Stimulated activated naive CD8-positive, alpha-beta T cell treated with anti-CD3 and anti-CD28 coated beads, Interleukin-15, Interleukin-2, amounts not matched to agents 100 ng/mL and 50 ng/mL, for 24 hours (primary cell): ENCODE measurements at regions not wholly inside any gene's neighbourhood (a gene's known extent, or its start where the extent isn't known, plus 50 kb on each side); places are given as distances from the start of the nearest gene placed in this dataset.

Experiments used
- H3K27ac Mint-ChIP-seq: one replicate; pipeline ENCODE4 v1.8.0; 2021; ENCODE audit warnings: mild to moderate bottlenecking, mixed read lengths
- H3K27me3 Mint-ChIP-seq: one replicate; pipeline ENCODE4 v1.8.0; 2021; ENCODE audit warnings: mixed read lengths
- H3K36me3 Mint-ChIP-seq: one replicate; pipeline ENCODE4 v1.8.0; 2021; ENCODE audit warnings: low read depth, mixed read lengths
- H3K4me1 Mint-ChIP-seq: one replicate; pipeline ENCODE4 v1.8.0; 2021; ENCODE audit warnings: low read depth, mixed read lengths
- H3K4me3 Mint-ChIP-seq: one replicate; pipeline ENCODE4 v1.8.0; 2021; ENCODE audit warnings: mild to moderate bottlenecking, mixed read lengths
- H3K9me3 Mint-ChIP-seq: one replicate; pipeline ENCODE4 v1.8.0; 2021; ENCODE audit warnings: mixed read lengths

- Mint-ChIP-seq H3K4me3 (no peak overlapping the region), H3K27me3 (peaks cover 4% of the 10 kb centered on the region), H3K36me3 (no peaks in the 10 kb centered on the region), H3K9me3 (no peaks in the 10 kb centered on the region), H3K27ac (no peak overlapping the region), H3K4me1 (no peaks in the 10 kb centered on the region)
These were observed 145.3 kb upstream of the TCF21 start for GRCh38 chr6:133743621-133744020.

GRCh38 chr6:133746417-133746770 lies 142.5 kb upstream of the TCF21 start:
- no peak overlapping the region for H3K27ac Mint-ChIP-seq
- H3K27me3 Mint-ChIP-seq, result peaks cover 10% of the 10 kb centered on the region
- H3K9me3 Mint-ChIP-seq, result no peaks in the 10 kb centered on the region
- H3K36me3 Mint-ChIP-seq, result no peaks in the 10 kb centered on the region
- no peak overlapping the region for H3K4me3 Mint-ChIP-seq
- no peaks in the 10 kb centered on the region for H3K4me1 Mint-ChIP-seq

DNA sequence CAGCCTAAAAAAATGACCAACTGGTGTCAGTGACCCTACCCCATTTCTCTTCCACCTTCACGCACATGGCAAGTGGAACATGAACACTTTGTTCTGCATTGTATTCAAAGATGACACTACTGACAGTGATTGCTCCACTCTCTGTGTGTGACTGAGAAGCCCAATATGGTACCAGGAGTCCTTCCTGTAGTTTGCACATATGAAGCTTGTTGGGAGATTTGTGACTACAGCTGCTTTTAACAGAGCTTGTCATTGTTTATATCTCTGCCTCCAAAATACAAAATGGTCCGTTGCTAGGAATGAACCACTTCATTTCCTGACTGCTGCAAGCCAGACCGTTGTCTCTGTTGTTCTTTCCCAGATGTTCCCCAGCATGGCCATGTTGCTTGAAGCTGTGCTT lies 140.3 kb upstream of the TCF21 start:
- Mint-ChIP-seq H3K9me3 (no peaks in the 10 kb centered on the region), H3K36me3 (no peaks in the 10 kb centered on the region), H3K4me1 (no peaks in the 10 kb centered on the region), H3K4me3 (no peak overlapping the region), H3K27ac (no peak overlapping the region), H3K27me3 (peaks cover 10% of the 10 kb centered on the region)

DNA sequence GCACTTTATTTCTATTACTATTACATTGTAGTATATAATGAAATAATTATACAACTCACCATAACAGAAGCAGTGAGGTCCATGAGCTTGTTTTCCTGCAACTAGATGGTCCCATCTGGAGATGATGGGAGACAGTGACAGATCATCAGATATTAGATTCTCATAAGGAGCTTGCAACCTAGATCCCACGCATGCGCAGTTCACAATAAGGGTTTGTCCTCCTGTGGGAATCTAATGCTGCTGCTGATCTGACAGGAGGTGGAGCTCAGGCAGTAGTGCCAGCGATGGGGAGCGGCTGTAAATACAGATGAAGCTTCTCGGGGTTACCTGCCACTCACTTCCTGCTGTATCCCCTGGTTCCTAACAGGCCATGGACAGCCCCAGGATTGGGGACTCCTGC lies 139.5 kb upstream of the TCF21 start:
- H3K9me3 Mint-ChIP-seq, result no peaks in the 10 kb centered on the region
- H3K36me3 Mint-ChIP-seq, result no peaks in the 10 kb centered on the region

DNA sequence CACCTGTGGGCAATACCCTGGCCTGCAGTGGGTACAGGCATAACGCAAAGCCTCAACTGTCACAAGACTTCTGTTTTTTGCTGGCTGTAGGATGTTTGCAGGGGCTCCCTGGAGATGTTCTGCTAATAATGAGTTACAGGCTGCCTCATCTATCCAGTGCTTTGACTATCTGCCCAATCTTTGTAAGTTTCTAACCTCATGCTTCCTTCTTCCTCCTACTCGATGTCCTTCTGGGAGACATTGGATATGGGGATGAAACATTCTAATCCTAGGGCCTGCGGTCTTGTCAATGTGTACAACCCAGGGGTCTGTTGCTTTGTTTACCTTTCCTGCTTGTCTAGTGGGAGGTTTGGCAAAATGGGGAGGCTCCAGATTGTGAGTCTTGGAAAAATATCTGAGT lies 136.8 kb upstream of the TCF21 start:
- Mint-ChIP-seq H3K4me1 (no peaks in the 10 kb centered on the region), H3K27ac (no peak overlapping the region), H3K4me3 (no peak overlapping the region), H3K9me3 (no peaks in the 10 kb centered on the region), H3K27me3 (peaks cover 13% of the 10 kb centered on the region), H3K36me3 (no peaks in the 10 kb centered on the region)

More for the DNA sequence above, 139.5 kb upstream of the TCF21 start:
- no peak overlapping the region for H3K27ac Mint-ChIP-seq
- no peaks in the 10 kb centered on the region for H3K4me1 Mint-ChIP-seq
- H3K27me3 Mint-ChIP-seq, result peaks cover 10% of the 10 kb centered on the region
- H3K4me3 Mint-ChIP-seq, result no peak overlapping the region

DNA sequence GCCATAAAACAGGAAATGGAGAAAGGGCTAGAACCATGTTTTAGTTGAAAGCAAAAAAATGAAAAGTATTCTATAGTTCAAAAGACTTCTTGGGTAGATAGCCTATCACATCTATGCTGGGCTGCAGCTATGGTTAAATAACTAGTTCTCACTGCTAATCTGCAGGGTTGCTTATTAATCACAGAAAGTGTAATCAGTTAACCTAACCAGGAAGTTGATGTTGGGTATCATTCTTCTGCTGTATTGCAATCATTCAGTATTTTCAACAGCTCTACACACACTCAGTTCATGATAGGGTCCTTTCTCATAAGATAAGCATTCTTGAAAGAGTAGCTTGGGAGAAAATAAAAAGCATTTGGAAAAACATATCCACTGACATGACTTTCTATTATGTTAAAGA lies 135.2 kb upstream of the TCF21 start:
- no peak overlapping the region for H3K27ac Mint-ChIP-seq
- no peaks in the 10 kb centered on the region for H3K9me3 Mint-ChIP-seq
- H3K4me3 Mint-ChIP-seq, result no peak overlapping the region
- H3K36me3 Mint-ChIP-seq, result no peaks in the 10 kb centered on the region
- H3K27me3 Mint-ChIP-seq, result peaks cover 11% of the 10 kb centered on the region
- no peaks in the 10 kb centered on the region for H3K4me1 Mint-ChIP-seq

DNA sequence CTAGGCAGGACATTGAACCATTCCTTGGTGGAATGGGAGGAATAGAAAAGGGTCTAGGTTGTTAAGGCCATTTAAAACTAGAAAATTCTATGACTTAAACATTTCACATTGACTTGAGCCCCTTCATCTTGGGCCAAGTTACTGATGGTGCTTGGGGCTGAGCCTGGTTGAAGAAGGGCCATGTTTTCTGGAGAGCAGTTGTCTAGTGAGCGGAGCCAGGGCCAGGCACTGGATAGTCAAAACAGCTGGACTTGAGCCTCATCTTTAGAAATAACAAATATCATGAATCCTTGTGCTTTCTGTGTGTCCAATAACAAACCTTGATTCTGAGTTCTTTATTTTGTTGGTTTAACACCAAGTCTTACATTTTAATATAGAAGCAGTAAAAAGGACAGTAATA lies 134.6 kb upstream of the TCF21 start:
- peaks cover 7% of the 10 kb centered on the region for H3K27me3 Mint-ChIP-seq
- H3K27ac Mint-ChIP-seq, result no peak overlapping the region
- H3K4me3 Mint-ChIP-seq, result no peak overlapping the region
- H3K4me1 Mint-ChIP-seq, result no peaks in the 10 kb centered on the region
- H3K36me3 Mint-ChIP-seq, result no peaks in the 10 kb centered on the region
- H3K9me3 Mint-ChIP-seq, result no peaks in the 10 kb centered on the region

DNA sequence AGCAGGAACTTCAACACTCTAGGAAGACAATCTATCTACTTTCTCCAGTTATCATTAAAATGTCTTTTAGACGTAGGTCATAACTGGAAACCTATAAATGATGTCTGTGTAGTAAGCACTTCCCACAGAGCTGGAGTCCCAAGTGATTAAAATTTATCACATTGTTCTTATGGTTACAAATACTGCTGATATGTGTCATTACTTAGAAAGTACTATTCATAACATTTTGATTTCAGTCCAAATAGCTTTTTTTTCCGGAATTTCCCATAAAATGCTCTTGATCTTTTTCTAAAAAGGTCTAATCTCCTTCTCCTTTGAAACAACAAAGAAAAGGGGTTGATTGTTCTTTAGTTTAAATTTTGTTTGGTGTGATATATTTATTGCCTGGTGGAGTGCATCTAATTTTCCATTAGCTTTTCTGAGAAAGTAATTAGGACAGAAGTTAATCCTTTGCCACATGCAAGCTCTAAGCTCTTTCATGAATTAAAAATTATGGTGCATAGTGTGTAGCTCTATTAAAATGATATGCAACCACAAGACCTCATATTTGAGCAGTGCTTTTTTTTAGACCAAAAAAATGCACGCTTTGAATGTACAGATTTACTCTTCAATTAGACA lies 132.7 kb upstream of the TCF21 start:
- Mint-ChIP-seq H3K9me3 (no peaks in the 10 kb centered on the region), H3K27me3 (peaks cover 7% of the 10 kb centered on the region), H3K4me3 (no peak overlapping the region), H3K36me3 (no peaks in the 10 kb centered on the region), H3K27ac (no peak overlapping the region), H3K4me1 (no peaks in the 10 kb centered on the region)

GRCh38 chr6:133757335-133757734 lies 131.6 kb upstream of the TCF21 start:
- H3K9me3 Mint-ChIP-seq, result no peaks in the 10 kb centered on the region
- H3K27ac Mint-ChIP-seq, result no peak overlapping the region
- no peak overlapping the region for H3K4me3 Mint-ChIP-seq
- H3K27me3 Mint-ChIP-seq, result peaks cover 7% of the 10 kb centered on the region
- H3K36me3 Mint-ChIP-seq, result no peaks in the 10 kb centered on the region
- H3K4me1 Mint-ChIP-seq, result no peaks in the 10 kb centered on the region

DNA sequence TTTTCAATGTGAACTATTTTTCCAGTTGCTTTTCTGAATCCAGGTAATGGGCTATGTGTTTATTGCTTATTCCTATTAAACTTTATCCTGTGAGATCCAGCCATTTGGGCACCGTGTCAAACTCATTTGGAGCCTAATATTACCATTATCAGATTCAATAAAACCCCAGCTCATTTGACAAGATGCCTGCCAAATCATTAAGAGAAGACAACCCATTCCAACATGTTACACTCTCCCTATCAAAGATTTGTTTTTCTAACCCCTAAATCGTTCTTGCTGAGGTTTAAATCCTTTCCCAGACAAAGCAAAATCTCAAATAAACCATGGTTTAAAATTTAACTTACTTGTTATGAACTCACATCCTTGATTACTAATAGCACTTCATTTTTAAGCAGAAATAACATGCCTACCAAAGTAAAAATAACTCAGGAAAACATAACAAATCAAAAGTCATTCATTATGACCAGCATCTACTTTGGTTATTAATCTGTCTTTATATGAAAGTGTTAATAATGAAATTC lies 130.0 kb upstream of the TCF21 start:
- H3K36me3 Mint-ChIP-seq, result no peaks in the 10 kb centered on the region
- H3K9me3 Mint-ChIP-seq, result no peaks in the 10 kb centered on the region
- no peak overlapping the region for H3K4me3 Mint-ChIP-seq
- peaks cover 15% of the 10 kb centered on the region for H3K27me3 Mint-ChIP-seq
- H3K4me1 Mint-ChIP-seq, result no peaks in the 10 kb centered on the region
- H3K27ac Mint-ChIP-seq, result no peak overlapping the region

DNA sequence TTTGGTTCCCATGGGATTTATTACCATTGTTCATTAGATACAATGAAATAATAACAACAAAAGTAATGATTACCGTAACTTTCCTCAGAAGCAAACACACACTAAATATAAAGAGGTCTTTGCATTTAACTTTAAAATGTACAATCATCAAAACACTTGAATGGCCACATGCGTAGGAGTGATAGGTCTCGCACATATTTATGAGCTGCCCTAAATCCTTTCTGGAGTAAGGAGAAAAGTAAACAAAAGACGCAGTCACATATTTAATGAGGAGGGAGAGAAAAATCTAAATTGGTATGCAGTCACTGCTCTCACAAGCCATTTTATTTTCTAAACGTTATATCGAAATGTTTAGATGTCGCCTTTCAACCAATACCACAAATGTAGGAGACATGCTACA lies 129.4 kb upstream of the TCF21 start:
- Mint-ChIP-seq H3K9me3 (no peaks in the 10 kb centered on the region), H3K36me3 (no peaks in the 10 kb centered on the region), H3K4me1 (no peaks in the 10 kb centered on the region), H3K27ac (no peak overlapping the region), H3K4me3 (no peak overlapping the region), H3K27me3 (peaks cover 16% of the 10 kb centered on the region)

DNA sequence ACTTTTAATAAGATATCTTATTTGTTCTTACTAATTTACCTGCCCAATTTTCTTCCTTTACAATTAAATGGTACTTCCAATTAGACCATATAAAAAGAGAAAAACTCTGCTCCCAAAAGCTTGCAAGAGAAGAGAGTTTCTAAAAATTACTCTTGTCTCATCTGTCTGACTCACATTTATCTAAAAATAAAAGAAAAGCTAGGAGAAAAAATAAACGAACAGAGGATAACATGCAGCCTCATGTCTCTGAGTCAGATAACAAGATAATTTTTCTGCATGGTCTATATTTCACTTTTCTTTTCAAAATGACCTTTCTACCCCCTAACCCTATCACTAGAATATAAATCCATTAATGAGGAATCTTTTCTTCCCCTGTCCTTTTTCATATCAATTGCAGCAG lies 127.2 kb upstream of the TCF21 start:
- Mint-ChIP-seq H3K4me3 (no peak overlapping the region), H3K27ac (no peak overlapping the region), H3K4me1 (no peaks in the 10 kb centered on the region), H3K27me3 (peaks cover 16% of the 10 kb centered on the region), H3K36me3 (no peaks in the 10 kb centered on the region), H3K9me3 (no peaks in the 10 kb centered on the region)

DNA sequence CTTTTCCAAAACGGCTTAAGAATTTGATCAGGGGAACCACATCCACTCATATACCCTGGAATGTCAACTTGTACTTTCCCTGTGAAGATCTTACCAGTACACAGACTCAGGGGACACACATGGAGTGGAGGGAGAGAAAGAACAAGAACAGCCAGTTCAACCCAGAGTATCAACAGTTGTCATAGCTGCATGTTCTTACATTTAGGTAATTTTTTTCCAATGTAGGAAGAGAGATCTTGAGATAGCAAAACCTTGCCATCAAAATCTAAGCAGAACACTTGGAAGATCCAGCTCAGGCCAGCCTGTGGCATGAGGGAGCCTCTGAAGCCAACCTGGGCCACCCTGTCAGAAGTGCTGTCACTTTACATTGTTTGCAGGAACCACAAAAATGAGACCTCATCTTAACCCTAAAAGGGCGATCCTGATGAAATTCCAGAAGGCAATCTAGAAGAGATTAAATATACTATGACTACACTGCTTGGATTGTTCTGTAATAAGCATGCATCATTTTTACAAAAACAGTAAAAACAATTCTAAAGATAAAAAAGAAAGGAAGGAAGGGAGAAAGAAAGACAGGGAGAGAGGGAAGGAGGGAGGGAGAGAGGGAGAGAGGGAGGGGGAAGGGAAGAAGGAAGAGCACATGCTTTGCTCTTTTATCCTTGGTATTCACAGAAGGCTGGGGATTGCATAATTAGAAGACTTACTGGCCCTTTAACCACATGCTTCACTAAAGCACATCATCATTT lies 124.7 kb upstream of the TCF21 start:
- no peaks in the 10 kb centered on the region for H3K4me1 Mint-ChIP-seq

DNA sequence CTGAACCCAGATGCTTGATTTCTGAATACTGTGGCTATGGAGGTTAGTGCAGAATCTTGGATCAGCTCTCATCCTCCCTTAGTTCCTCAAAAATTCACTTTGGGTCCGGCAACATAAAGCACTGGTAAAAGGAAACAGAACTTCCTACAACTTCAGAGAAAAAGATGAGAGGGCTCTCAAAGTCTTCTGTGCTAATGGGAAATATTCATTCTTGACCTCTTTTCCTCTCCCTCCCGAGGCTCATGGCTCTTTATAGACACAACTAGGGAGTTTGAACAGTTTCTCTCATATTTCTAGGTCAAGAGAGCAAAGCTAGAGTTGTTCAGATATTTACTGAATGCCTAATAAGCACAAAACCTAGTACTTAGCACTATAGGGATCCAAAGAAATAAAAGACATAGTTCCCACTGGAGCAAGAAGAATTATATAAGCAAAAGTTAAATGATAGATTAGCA lies 124.1 kb upstream of the TCF21 start:
- Mint-ChIP-seq H3K9me3 (no peaks in the 10 kb centered on the region), H3K4me3 (no peak overlapping the region), H3K27ac (no peak overlapping the region), H3K27me3 (peaks cover 12% of the 10 kb centered on the region), H3K4me1 (no peaks in the 10 kb centered on the region), H3K36me3 (no peaks in the 10 kb centered on the region)

More for the DNA sequence above, 124.7 kb upstream of the TCF21 start:
- H3K4me3 Mint-ChIP-seq, result no peak overlapping the region
- no peak overlapping the region for H3K27ac Mint-ChIP-seq
- H3K9me3 Mint-ChIP-seq, result no peaks in the 10 kb centered on the region
- no peaks in the 10 kb centered on the region for H3K36me3 Mint-ChIP-seq
- peaks cover 12% of the 10 kb centered on the region for H3K27me3 Mint-ChIP-seq

- Mint-ChIP-seq H3K9me3 (no peaks in the 10 kb centered on the region), H3K4me3 (no peak overlapping the region), H3K27ac (no peak overlapping the region)
These were observed 121.4 kb upstream of the TCF21 start for GRCh38 chr6:133767357-133767970.

More at GRCh38 chr6:133767357-133767970, 121.4 kb upstream of the TCF21 start:
- H3K27me3 Mint-ChIP-seq, result peaks cover 12% of the 10 kb centered on the region
- H3K4me1 Mint-ChIP-seq, result no peaks in the 10 kb centered on the region
- H3K36me3 Mint-ChIP-seq, result no peaks in the 10 kb centered on the region
